GM10248 (cell line): ENCODE measurements at regions not wholly inside any gene's neighbourhood (a gene's known extent, or its start where the extent isn't known, plus 50 kb on each side); places are given as distances from the start of the nearest gene placed in this dataset.
"Not testable (repeated sequence)": the region's sequence is repeated elsewhere in the genome, so short reads cannot be mapped to it uniquely, and the experiment has no call there.

ENCODE experiments used
- CTCF ChIA-PET: fragments of 300-600 bp; sonication (Branson Sonifier 250); formaldehyde crosslinking; extraction: SDS; loops from one replicate; lab custom pipeline; 2021; ENCODE audit warnings: antibody characterized with exemption; lab: Yijun Ruan, JAX
- POLR2A ChIA-PET: fragments of 350-650 bp; sonication (Branson Sonifier 250); formaldehyde crosslinking; extraction: SDS; loops from one replicate; lab custom pipeline; 2020; ENCODE audit warnings: antibody characterized with exemption; lab: Yijun Ruan, JAX
- DNase-seq: peaks from one replicate; pipeline ENCODE4 v3.0.0; 2012; ENCODE audit errors: extremely low spot score
- TF ChIP-seq, protein P1 (sequence below): IDR thresholded peaks from 2 replicates; pipeline ENCODE4 v1.5.1; 2012; ENCODE audit warnings: mild to moderate bottlenecking, low read depth; ENCODE audit errors: extremely low read depth, missing control alignments, control extremely low read depth

GRCh38 chr10:71092812-71093401, 119.5 kb upstream of the UNC5B start:
- no peak for DNase-seq
- ChIA-PET POLR2A (no interaction called here), CTCF (no interaction called here)
- TF ChIP-seq, protein P1, sequence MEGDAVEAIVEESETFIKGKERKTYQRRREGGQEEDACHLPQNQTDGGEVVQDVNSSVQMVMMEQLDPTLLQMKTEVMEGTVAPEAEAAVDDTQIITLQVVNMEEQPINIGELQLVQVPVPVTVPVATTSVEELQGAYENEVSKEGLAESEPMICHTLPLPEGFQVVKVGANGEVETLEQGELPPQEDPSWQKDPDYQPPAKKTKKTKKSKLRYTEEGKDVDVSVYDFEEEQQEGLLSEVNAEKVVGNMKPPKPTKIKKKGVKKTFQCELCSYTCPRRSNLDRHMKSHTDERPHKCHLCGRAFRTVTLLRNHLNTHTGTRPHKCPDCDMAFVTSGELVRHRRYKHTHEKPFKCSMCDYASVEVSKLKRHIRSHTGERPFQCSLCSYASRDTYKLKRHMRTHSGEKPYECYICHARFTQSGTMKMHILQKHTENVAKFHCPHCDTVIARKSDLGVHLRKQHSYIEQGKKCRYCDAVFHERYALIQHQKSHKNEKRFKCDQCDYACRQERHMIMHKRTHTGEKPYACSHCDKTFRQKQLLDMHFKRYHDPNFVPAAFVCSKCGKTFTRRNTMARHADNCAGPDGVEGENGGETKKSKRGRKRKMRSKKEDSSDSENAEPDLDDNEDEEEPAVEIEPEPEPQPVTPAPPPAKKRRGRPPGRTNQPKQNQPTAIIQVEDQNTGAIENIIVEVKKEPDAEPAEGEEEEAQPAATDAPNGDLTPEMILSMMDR = no peak

- ChIA-PET CTCF (no interaction called here), POLR2A (no interaction called here)
- no peak for DNase-seq
- TF ChIP-seq, protein P1 = no peak
Observed at GRCh38 chr10:71093531-71093930, 118.8 kb upstream of the UNC5B start.

DNA sequence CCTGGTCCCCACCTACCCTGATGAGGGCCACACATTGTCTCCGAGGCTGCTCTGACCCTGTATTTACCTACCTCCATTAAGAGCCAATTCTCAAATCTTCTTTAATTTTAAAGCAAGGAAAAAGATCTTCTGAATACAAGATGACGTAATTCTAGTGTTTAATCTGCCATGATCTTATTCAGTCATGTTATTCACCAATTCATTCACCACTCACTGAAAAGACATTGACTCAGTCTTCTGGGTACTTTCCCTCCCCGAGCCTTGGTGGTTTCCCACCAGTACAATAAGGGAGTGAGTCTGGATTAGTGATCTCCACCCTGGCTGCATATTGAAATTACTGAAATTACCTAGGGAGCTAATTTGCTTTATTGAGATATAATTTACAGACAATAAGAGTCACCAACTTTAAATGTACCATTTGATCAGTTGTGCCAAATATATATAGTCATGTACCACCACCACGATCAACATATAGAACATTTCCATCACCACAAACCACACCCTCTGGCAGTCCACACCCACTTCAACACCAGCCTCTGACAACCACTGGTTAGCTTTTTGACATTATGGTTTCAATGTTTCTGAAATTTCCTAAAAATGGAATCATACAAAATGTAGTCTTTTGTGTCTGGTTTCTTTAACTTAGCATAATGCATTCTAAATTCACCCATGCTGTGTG, 117.5 kb upstream of the UNC5B start:
- DNase-seq = peak; percentile 14
- TF ChIP-seq, protein P1 = no peak
- ChIA-PET CTCF (no interaction called here), POLR2A (no interaction called here)

DNA sequence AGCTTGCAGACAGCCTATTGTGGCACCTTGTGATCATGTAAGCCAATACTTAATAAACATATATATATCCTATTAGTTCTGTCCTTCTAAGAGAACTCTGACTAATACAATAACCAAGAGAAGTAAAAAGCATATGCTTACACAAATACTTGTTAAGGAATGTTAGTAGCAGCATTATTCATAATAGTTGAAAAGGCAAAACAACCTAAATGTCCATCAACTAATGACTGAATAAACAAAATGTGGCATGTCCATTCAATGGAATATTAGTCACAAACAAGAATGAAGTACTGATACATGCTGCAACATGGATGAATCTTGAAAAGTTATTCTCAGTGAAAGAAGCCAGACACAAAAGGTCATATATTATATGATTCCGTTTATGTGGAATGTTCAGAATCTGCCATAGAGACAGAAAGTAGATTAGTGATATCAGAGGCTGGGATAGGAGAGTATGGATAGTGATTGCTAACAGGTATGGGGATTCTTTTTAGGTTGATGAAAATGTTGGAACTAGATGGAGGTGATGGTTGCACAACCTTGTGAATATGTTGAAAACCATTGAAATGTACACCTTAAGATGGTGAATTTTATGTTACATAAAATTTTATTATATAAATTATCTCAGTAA, 112.5 kb upstream of the UNC5B start:
- ChIA-PET POLR2A (no interaction called here), CTCF (no interaction called here)
- TF ChIP-seq, protein P1 = no peak
- no peak for DNase-seq

DNA sequence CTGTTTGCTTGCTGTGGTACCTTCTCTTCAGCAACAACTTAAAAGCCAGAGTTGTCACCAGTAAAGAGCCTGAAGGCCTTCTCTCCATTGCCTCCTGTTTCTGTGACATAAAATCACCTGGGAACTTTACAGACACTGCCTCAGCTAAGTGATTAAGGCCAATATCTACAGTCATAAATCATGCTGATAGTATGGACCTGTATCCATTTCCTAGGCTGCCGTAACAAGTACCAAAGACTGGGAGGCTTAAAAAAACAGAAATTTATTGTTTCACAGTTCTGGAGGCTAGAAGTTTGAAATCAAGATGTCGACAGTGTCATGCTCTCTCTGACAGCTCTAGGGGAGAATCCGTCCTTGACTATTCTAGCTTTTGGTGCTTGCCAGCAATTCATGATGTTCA, 108.4 kb upstream of the UNC5B start:
- DNase-seq = no peak
- TF ChIP-seq, protein P1 = no peak
- POLR2A ChIA-PET = no interaction called here
- CTCF ChIA-PET = interaction anchor here (1.1 kb wide), 1 partner anchor 8 kb away, joined by 3 read pairs; no protein-coding TSS in a partner anchor

DNA sequence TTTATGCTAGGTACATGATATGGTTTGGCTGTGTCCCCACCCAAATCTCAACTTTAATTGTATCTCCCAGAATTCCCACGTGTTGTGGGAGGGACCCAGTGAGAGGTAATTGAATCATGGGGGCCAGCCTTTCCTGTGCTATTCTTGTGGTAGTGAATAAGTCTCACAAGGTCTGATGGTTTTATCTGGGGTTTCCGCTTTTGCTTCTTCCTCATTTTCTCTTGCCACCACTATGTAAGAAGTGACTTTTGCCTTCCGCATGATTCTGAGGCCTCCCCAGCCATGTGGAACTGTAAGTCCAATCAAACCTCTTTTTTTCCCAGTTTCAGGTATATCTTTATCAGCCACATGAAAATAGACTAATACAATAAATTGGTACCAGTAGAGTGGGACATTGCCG, 106.2 kb upstream of the UNC5B start:
- POLR2A ChIA-PET, DNase-seq, CTCF ChIA-PET: not testable (repeated sequence)

GRCh38 chr10:71107117-71107516, 105.3 kb upstream of the UNC5B start:
- POLR2A ChIA-PET, DNase-seq, CTCF ChIA-PET: not testable (repeated sequence)

- CTCF ChIA-PET, POLR2A ChIA-PET, DNase-seq: not testable (repeated sequence)
Observed at GRCh38 chr10:71108042-71108441, 104.3 kb upstream of the UNC5B start.
